ENCODE measurements at regions not wholly inside any gene's neighbourhood (a gene's known extent, or its start where the extent isn't known, plus 50 kb on each side); places are given as distances from the start of the nearest gene placed in this dataset.

DNA sequence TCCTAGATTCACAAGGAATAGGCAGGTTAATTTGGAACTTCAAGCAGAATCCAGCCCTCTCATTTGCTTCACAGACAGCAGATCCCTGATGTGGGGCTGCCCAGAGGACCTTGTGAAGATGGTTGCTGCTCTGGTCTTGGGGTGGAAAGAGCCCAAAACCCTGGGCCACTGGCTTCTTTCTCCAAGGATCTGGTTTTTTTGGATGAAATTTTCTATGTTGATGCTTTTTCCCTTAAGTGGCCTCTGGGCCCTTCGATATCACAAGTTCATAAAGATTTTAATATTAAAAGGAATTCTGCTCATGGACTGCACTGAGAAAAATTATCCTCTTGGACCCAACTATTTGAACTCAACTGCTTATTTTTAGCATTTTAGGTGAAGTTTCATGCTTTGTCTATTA, 421.1 kb downstream of the KLF5 start:
- H3K4me1 ChIP-seq (ENCODE audit: control insufficient read depth, insufficient read depth, low read length): no peaks in the 10 kb centered on the region
- no peaks in the 10 kb centered on the region for H3K36me3 ChIP-seq (ENCODE audit: control insufficient read depth in 2 of 2, insufficient read depth in 1 of 2, low read length in 2 of 2)
- H3K27ac ChIP-seq (ENCODE audit: extremely low read depth, low read depth, low read length): no peak overlapping the region
- POLR2A ChIA-PET: no interaction called here
- CTCF ChIA-PET: no interaction called here
- TF ChIP-seq ZIC2 (tag by site-specific recombination; IDR thresholded peaks at IDR 0.05) (no peak), ZNF266 (tag by site-specific recombination; IDR thresholded peaks at IDR 0.05; ENCODE audit: low read depth) (no peak), ZNF621 (tag by site-specific recombination; IDR thresholded peaks at IDR 0.05) (no peak), SETDB1 (IDR thresholded peaks at IDR 0.05; ENCODE audit: insufficient read length, low read length) (no peak), ZNF18 (tag by site-specific recombination; IDR thresholded peaks at IDR 0.05) (no peak), ZNF354C (tag by site-specific recombination; IDR thresholded peaks at IDR 0.05; ENCODE audit: borderline replicate concordance, low read depth) (no peak), ZBTB8A (tag by site-specific recombination; IDR thresholded peaks at IDR 0.05) (no peak), ZNF544 (tag by site-specific recombination; IDR thresholded peaks at IDR 0.05) (no peak), ZNF350 (tag by site-specific recombination; IDR thresholded peaks at IDR 0.05) (no peak), GLI2 (tag by site-specific recombination; IDR thresholded peaks at IDR 0.05; ENCODE audit: borderline replicate concordance, low read depth) (no peak), ZNF138 (tag by site-specific recombination; IDR thresholded peaks at IDR 0.05; ENCODE audit: borderline replicate concordance) (no peak), ZNF211 (tag by site-specific recombination; IDR thresholded peaks at IDR 0.05; ENCODE audit: low read depth) (no peak), ZNF423 (tag by site-specific recombination; IDR thresholded peaks at IDR 0.05) (no peak), ZNF510 (tag by site-specific recombination; IDR thresholded peaks at IDR 0.05; ENCODE audit: insufficient replicate concordance) (no peak), PRDM1 (tag by site-specific recombination; IDR thresholded peaks at IDR 0.05) (no peak), ZNF37A (tag by site-specific recombination; IDR thresholded peaks at IDR 0.05) (no peak), ZNF529 (tag by site-specific recombination; IDR thresholded peaks at IDR 0.05; ENCODE audit: insufficient replicate concordance) (no peak)
- H3K4me3 ChIP-seq (ENCODE audit: low read depth, low read length): no peak overlapping the region
- no peaks in the 10 kb centered on the region for H3K9me3 ChIP-seq (ENCODE audit: control insufficient read depth, insufficient read depth, low read depth, low read length)

- H3K9me3 ChIP-seq (ENCODE audit: control insufficient read depth, insufficient read depth, low read depth, low read length): no peaks in the 10 kb centered on the region
- ChIA-PET CTCF (no interaction called here), POLR2A (no interaction called here)
- H3K4me1 ChIP-seq (ENCODE audit: control insufficient read depth, insufficient read depth, low read length): no peaks in the 10 kb centered on the region
- H3K36me3 ChIP-seq (ENCODE audit: control insufficient read depth in 2 of 2, insufficient read depth in 1 of 2, low read length in 2 of 2): no peaks in the 10 kb centered on the region
- no peak overlapping the region for H3K4me3 ChIP-seq (ENCODE audit: low read depth, low read length)
- no peak overlapping the region for H3K27ac ChIP-seq (ENCODE audit: extremely low read depth, low read depth, low read length)
- no peak for TF ChIP-seq ZNF776 (tag by site-specific recombination; IDR thresholded peaks at IDR 0.05; ENCODE audit: borderline replicate concordance)
- no peak for TF ChIP-seq ZNF473 (tag by site-specific recombination; IDR thresholded peaks at IDR 0.05)
- no peak for TF ChIP-seq ZNF2 (tag by site-specific recombination; IDR thresholded peaks at IDR 0.05)
- no peak for TF ChIP-seq ZNF639 (tag by site-specific recombination; IDR thresholded peaks at IDR 0.05)
- TF ChIP-seq PRDM2 (tag by site-specific recombination; IDR thresholded peaks at IDR 0.05; ENCODE audit: borderline replicate concordance): no peak
- TF ChIP-seq, protein P1, sequence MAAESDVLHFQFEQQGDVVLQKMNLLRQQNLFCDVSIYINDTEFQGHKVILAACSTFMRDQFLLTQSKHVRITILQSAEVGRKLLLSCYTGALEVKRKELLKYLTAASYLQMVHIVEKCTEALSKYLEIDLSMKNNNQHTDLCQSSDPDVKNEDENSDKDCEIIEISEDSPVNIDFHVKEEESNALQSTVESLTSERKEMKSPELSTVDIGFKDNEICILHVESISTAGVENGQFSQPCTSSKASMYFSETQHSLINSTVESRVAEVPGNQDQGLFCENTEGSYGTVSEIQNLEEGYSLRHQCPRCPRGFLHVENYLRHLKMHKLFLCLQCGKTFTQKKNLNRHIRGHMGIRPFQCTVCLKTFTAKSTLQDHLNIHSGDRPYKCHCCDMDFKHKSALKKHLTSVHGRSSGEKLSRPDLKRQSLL (tag by site-specific recombination; IDR thresholded peaks at IDR 0.05): no peak
- no peak for TF ChIP-seq ZNF558 (tag by site-specific recombination; IDR thresholded peaks at IDR 0.05)
- TF ChIP-seq PRDM1 (tag by site-specific recombination; IDR thresholded peaks at IDR 0.05): no peak
- no peak for TF ChIP-seq ZNF792 (tag by site-specific recombination; IDR thresholded peaks at IDR 0.05)
- TF ChIP-seq ZNF133 (tag by site-specific recombination; IDR thresholded peaks at IDR 0.05): no peak
These were observed 420.5 kb downstream of the KLF5 start for GRCh38 chr13:73479351-73479750.

Data from HEK293 (cell line).